Right ventricle myocardium superior (tissue), 1 donor: ENCODE measurements at regions not wholly inside any gene's neighbourhood (a gene's known extent, or its start where the extent isn't known, plus 50 kb on each side); places are given as distances from the start of the nearest gene placed in this dataset.
"Not testable (repeated sequence)": the region's sequence is repeated elsewhere in the genome, so short reads cannot be mapped to it uniquely, and the experiment has no call there.

Experiments
- ATAC-seq: fragments of 200-7000 bp; cut with Tn5 transposase; one replicate; pipeline ENCODE4 v1.9.1; 2020; ENCODE audit warnings: mild to moderate bottlenecking; ENCODE audit not compliant: poor library complexity
- DNase-seq: peaks from one replicate; pipeline ENCODE4 v3.0.0-alpha.2; 2020
- intact Hi-C: fragments of 100-400 bp; cut with DNase I; formaldehyde crosslinking; loops from one replicate; pipeline ENCODE4 v1.11.2; 2022
- donor health status: DM: no; HTN: yes; CAD: no; lungs with severe emphysema.

DNA sequence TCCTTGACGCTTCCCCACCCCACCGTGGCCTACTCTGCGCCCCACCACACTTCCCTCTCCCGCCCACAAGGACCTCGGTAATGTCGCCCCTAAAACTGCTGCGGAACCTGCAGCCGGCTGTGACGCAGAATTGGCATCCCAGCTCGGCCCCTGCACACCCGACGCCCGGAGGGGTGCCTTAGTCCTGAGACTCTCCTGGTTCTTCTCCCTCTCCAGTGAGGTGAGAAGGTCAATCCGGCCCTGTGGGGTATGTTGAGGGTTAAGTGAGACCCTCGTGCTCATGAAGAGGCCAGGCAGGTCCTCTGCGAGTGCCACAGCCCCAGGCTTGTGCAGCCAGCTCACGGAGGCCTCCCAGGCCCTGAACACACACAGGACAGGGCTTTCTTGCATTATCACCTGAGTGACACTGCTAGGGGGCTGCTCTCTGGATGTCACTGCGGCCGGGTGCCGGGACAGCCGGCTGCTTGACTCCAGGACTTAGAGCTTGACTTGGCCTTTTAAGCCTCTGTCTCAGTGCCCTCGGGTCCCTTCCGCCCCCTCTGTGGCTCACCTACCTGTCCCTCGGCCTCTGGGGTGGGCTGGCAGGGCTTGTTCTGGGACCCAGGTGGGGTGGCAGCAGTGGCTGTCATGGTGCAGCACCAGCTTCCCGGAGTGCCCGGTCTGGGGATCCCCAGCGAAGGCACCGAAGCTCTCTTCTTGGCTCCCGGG lies 106.9 kb upstream of the C14orf180 start:
- intact Hi-C loops = no loop called here
- ATAC-seq = no peak
- DNase-seq = no peak

DNA sequence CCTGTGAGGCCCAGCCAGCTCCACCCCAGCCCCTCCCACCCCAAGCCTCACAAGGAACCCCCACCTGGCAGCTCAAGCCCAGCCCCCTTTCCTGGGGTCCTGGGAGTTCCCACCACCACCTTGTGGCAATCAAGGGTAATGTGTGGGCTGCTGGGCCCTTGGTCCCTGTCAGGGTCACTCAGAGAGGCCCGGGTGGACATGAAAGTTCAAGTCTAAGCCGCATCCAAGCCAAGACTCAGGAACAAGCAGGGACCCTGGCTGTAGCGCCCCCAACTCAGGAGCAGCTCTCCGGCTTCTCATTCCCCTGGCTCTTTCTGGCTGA lies 106.4 kb upstream of the C14orf180 start:
- no peak for DNase-seq
- intact Hi-C loops = no loop called here

GRCh38 chr14:104473649-104474494 lies 105.7 kb upstream of the C14orf180 start:
- no peak for ATAC-seq
- no peak for DNase-seq

More for the DNA sequence above, 106.4 kb upstream of the C14orf180 start:
- no peak for ATAC-seq

DNA sequence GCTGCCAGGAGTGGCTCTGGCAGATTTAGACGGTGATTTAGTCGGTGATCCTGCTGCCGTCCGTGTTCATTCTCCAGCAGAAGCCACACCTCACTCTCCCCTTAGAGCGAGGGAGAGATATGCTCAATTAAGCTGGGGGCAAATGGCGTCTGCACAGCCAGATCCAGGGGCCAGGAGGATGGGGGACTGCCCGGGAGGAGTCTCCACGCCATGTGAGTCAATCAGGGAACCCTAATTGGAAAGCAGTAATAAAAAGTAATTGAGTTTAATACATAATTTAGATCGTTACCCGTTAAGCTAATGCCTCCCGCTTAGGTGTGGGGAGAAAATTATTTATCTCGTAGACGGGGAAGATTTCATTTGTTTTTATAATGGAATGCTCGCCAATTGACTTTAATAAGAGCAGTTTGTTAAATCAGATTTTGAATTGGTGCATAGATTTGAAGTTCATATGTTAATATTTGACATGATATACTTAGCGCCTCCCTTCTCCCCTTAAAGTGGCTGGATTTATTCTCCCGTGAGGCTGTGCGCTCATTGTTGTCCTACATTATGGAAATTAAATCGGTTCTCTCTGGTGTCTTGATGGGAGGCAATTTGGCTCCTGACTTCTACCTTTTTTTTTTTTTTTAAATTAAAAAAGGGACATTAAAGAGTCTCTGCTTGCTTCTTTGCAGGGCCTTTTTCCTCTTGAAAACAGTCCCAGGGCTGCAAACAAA lies 104.9 kb upstream of the C14orf180 start:
- DNase-seq = no peak
- intact Hi-C loops = no loop called here
- no peak for ATAC-seq

More at GRCh38 chr14:104473649-104474494, 105.7 kb upstream of the C14orf180 start:
- intact Hi-C loops = no loop called here

DNA sequence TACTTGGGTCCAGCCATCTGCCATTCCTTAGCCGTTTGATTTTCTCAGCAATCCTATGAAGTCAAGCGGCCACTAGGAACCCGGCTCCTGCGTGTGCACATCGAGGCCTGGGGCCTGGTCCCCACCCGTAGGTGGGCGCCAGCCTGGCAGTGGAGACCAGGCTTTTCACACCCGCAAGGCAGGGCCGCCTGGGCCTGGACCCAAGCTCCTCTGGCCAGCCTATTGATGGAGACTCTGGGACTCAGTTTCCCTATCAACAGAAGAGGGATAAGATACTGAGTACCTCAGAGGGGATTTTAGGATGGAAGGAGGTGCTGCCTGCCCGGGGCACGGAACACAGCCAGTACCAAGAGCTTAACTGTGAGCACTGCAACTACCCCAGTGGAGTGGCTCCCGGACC lies 104.3 kb upstream of the C14orf180 start:
- DNase-seq (no peak), ATAC-seq (no peak)
- intact Hi-C loops = no loop called here

- no peak for ATAC-seq
- no peak for DNase-seq
- intact Hi-C loops = no loop called here
These were observed 103.8 kb upstream of the C14orf180 start for GRCh38 chr14:104475802-104476201.

DNA sequence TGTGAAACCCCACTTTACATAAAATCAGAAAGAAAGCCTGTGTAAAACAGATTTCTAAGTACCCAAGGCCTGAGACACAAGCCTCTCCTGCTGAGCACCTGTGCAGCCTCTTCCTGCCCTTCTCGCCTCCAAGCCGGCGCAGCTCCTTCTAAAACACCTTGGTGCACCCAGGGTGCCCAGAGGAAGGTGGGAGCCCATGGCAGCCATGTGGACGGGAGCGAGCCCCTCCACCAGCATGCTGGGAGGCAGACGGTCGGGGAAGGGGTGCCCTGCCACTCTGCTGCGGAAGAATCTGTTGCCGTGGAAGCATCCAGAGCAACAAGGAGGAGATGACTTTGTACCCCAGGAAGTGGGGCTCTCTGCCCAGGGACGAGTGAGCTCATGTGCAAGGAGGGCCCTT lies 103.1 kb upstream of the C14orf180 start:
- ATAC-seq (no peak), DNase-seq (no peak)
- intact Hi-C loops = no loop called here

GRCh38 chr14:104477117-104477623 lies 102.4 kb upstream of the C14orf180 start:
- ATAC-seq = no peak
- DNase-seq = no peak

GRCh38 chr14:104477666-104478380 lies 101.7 kb upstream of the C14orf180 start:
- intact Hi-C loops = no loop called here
- no peak for ATAC-seq
- DNase-seq = no peak

More at GRCh38 chr14:104477117-104477623, 102.4 kb upstream of the C14orf180 start:
- intact Hi-C loops = no loop called here

DNA sequence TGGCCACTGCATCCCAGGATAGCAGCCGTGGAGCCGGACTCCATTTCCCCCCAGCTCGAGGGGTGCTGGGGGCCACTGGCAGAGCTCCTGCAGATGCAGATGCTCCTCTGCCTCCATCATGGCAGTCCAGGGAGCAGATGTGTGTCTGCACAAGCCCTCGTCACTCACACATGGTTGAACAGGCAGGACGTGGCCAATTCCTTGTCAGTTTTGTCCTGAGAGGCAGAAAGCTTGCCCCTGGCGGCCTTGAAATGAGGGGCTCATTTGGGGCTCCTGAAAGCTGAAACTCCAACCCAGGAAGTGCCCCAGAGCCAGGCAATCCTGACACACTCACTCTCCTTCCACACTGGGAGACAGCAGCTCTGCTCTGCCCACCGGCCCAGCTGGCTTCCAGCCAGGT lies 100.9 kb upstream of the C14orf180 start:
- DNase-seq (no peak), ATAC-seq (no peak)
- intact Hi-C loops = no loop called here

DNA sequence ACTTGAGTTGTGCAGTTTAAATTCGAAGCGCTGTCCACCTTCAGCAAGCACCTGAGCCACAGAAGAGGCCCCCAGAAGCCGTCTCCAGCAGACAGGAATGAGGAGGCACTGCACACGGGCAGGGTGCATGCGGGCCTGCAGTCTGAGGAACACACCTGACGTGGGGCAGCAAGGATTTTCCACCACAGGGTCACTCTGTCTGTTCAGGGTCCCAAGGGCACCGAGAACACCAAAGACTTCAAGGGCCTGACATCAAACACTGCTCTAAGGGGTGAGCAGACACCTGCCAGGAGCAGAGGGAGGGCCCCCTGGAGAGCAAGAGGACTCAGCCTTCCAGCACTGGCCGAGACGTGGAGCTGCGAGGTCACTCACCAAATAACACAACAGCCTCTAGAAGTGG lies 99.7 kb upstream of the C14orf180 start:
- DNase-seq (no peak), ATAC-seq (no peak)
- intact Hi-C loops = no loop called here

DNA sequence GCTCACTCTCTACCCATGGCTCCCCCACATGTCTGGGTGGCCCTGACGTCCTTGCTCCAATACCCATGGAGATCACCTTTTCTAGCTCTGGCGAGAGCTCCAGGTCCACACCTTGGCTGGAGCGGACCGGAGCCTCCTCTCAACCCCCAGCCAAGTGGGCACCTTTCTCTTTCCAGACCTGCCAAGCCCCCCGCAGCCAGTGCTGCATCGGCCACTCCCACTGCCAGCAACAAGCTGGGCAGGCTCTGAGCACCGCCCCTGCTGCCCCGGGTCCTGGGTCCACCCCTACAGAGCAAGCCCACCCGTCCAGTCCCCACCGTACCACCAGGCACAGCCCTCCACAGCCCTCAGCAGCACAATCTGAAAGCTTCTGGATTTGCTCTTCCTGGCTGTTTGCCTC lies 98.2 kb upstream of the C14orf180 start:
- intact Hi-C loops = no loop called here
- no peak for DNase-seq
- no peak for ATAC-seq

DNA sequence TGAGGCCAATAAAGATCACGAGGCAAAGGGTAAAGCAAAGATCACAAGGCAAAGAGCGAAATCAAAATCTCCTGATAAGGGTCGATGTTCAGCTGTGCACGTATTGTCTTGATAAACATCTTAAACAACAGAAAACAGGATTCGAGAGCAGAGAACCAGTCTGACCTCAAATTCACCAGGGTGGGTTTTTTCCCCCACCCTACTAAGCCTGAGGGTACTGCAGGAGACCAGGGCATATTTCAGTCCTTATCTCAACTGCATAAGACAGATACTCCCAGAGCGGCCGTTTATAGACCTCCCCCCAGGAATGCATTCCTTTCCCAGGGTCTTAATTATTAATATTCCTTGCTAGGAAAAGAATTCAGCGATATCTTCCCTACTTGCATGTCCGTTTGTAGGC lies 97.5 kb upstream of the C14orf180 start:
- ATAC-seq, intact Hi-C loops, DNase-seq: not testable (repeated sequence)

GRCh38 chr14:104486222-104486923 lies 93.2 kb upstream of the C14orf180 start:
- intact Hi-C loops = no loop called here
- no peak for DNase-seq
- no peak for ATAC-seq

GRCh38 chr14:104494483-104494882 lies 85.1 kb upstream of the C14orf180 start:
- DNase-seq (no peak), ATAC-seq (no peak)
- intact Hi-C loops = no loop called here

GRCh38 chr14:104496095-104496494 lies 83.5 kb upstream of the C14orf180 start:
- DNase-seq (no peak), ATAC-seq (no peak)
- intact Hi-C loops = no loop called here

- DNase-seq = peak; percentile 10
- intact Hi-C loops = no loop called here
These were observed 79.5 kb upstream of the C14orf180 start for GRCh38 chr14:104499784-104500760.

More at GRCh38 chr14:104499784-104500760, 79.5 kb upstream of the C14orf180 start:
- no peak for ATAC-seq
